ENCODE measurements at regions not wholly inside any gene's neighbourhood (a gene's known extent, or its start where the extent isn't known, plus 50 kb on each side); places are given as distances from the start of the nearest gene placed in this dataset.

DNA sequence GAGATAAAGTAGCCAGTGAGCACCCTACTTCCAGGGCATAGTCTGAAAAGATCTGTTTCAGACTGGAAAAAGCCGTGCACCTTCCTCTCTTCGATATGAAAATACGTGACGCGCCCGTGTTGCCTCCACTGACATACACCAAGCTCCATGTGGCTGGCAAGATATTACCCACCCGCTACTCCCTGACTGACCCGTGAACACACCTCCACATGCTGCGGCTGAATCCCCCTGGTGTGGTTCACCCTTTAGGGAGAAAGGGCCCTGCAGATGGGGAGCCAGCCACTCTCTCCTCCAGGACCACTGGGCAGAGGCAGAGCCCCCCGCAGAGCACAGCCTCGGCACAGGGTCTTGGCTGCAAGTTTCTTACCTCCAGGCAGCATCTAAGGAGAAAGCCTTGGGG lies 245.0 kb downstream of the BRD1 start:
- DNase-seq = no peak

DNA sequence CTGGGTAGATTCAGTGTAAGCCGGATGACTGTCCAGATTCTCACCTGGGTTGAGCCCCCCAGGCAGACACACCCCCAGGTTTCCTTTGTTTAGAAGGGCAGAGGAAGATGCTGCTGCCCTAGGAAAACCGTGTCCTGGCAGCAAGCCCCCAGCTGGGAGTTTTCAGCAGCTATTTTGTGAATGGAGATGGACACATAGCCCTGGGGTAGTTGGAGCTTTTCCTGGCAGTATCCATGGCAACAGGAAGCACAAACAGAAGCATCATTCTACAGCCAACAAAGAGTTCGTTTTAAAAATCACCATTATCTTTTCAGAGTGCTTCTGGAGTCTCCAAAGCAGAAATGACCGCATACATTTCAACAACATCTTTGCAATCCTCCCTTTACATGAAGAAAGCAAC lies 245.5 kb downstream of the BRD1 start:
- no peak for DNase-seq

DNA sequence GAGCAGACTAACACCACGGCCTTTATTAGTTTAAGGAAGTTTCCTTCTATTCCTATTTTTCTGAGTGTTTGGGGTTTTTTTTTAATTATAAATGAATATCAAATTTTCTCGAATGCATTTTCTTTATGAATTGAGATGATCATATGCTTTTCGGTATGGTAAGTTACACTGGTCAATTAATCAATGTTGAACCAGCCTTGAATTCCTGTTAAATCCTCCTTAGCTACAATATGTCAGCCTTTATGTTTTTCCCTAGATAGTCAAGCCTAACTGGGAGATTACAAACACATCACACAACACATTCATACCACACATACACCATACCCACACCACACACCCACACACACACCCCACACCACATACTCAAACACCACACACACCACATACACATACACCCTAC lies 247.6 kb downstream of the BRD1 start:
- DNase-seq = no peak

DNA sequence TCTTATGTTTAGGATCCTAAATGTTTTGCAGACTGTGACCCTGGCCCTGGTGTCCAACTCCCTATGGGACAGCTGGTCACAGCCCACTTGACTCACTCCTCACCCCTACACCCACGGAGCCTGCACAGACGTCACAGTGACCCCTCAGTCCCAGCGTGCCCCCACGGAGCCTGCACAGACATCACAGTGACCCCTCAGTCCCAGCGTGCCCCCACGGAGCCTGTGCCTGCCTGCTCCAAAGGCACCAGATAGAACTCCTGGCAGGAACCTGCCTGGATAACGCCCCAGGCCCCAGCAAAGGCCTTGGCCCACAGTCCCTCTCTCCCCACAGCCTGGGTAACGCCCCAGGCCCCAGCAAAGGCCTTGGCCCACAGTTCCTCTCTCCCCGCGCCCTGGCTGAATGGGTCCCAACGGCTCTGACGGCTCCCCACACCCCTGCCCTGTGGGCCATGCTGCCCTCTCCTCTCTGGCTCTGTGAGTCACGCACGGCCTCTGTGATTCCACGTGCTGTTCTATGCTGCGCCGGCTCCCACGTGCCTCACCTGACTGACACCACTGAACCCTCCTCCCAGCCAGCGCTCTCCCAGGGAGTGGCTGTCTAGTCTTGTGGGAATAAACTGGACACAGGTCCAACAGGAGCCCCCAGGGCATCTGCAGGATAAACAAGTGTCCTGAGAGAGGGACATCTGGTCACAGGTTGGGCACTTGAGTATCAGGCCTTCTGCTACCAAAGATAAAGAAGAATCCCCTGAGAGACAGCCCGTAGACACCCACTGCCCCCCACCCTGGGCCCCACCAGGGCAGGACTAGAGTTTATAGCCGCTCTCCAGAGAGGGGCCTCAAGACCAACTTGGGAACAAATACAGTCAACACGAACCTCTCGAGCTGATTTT lies 250.3 kb downstream of the BRD1 start:
- DNase-seq = no peak

DNA sequence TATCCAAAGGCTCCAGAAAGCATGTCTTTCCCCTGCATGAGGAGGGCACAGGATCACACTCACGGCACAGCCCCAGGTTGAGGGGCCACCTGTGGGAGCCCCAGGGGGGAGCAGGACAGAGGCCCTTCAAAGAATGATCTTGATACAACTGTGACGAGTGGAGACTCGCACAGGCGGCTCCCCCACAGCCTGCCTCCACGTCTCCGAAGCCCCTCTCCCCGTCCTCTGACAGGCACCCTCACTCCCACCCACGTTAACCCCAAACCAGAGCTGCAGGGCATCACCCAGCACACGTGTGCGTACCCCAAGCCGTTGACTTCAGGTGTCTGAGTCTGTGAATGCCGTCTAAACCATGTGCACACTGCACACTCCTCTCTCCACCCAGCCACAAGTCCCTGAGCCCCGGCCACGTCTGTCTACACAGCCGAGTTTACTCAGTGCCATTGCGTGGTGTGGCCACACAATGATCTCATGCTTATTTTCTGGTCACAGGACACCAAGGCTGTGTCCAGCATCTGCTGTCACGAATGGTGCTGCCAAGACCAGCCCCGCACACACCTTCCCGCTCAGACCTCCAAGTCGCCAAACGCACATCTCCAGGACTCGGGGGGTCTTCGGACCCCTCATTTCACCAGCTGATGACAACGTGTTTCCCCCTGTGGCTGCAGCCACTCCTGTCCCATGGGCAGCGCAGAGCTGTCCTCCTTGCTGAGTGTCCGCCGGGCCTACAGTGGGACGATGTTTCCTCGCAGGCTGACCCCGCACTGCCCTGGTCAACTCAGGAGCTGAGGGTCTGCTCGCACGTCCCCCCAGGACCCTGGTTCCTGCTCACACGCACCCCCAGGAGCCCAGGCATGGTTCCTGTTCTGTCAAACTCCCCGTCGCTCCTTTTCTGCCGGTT lies 251.2 kb downstream of the BRD1 start:
- no peak for DNase-seq

DNA sequence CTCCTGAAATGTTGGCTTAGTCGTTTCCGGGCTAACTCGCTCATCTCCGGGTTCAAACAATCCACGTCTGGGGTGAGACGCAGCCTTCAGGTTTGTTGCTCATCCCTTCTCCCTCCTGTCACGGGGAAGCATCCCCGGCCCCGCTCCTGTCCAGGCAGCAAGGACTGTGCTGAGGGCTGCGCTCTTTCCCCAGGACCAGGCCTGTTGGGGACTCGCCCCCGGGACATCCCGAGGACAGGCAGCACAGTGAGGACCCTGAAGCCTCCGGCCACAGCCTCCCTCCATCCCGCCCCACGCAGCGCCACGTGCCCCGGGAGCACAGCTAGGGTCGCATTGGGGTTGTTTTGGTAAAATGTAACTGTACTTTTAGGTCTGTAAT lies 252.0 kb downstream of the BRD1 start:
- DNase-seq = no peak

DNA sequence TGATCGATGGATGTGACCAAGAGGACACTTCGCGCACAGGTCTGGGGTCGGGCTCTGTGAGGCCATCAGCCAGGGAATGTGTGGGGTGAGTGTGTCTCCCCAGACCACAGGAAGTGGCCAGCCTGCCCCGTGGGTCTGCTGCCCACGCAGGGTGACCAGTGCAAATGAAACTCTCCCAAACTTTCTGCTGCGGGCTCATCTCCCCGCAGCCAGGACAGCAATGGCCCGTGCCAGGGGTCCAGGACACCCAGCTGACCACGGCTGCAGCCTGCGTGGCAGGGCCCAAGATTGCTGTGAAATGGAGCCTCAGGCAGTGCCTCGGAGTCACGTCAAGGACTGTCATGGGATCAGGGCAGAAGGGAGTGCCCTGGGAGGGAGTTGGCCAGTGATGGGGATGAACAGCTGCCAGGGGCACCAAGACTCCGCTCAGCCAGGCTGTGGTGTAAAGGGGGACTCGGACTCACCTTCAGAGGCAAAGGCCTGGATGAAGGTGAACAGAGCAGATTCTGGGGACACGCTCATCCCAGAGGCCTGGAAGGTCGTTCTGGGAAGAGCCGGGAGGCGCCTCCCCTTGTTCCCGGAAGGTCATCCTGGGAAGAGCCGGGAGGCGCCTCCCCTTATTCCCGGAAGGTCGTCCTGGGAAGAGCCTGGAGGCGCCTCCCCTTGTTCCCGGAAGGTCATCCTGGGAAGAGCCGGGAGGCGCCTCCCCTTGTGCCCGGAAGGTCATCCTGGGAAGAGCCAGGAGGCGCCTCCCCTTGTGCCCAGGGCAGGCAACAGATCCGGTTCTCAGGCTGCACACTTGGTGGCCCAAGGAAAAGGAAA lies 252.6 kb downstream of the BRD1 start:
- DNase-seq = no peak

DNA sequence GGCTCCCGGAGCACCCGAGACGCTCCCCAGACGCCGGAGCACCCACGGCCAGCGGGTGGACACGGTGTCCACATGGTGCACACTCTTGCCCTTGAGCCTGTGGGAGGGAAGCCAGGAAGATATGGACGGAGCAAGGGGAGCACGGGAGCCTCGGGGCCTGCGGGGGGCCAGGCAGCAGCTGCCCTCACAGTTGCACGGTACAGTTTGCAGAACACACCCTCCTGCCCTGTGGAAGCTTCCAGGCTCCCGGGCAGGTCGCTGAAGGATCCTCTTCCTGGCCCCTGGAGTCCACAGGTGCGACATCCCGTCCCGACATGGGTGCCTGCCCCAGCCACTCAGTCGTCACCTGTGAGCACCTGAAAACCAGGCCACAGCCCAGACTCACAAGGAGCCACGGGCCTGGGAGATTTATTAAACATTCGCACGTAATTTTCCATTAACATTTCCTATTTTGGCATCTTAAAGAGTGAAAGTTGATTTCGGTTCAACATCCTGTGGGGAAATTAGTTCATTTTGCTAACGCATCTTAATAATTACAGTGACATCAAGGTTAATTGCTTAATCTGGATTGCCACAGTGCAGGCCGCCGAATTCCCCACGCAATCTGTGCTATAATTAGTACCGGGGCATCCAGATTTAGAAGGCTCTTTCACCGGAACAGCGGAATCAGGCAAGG lies 253.3 kb downstream of the BRD1 start:
- no peak for DNase-seq

DNA sequence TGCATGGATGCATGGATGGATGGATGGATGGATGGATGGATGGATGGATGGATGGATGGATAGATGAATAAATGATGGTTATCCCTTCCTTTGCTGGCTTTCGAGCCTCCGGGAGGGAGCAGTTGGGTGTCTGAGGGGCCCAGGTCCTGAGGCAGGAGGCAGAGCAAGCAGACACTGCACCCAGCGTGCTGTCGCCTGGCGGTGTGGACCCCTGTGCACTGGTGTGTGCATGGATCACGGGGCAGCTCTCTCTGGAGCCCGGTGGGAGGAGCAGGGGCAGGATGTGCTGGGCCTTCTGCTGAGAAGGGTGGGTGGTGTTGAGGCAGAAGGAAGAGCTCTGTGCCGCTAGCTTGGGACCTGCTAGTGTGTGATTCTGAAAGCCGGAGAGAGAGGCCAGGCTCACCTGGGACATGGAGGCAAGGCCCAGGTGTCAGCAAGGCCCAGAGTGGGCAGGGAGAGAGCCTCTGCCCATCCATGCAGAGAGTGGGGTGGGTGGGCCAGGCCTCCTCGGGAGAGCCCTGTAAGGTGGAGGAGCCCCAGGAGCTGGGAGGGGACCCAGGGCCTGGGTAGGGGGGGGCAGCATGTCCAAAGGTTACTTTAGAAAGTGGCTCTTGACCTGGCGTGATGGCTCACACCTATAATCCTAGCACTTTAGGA lies 254.4 kb downstream of the BRD1 start:
- DNase-seq = no peak

DNA sequence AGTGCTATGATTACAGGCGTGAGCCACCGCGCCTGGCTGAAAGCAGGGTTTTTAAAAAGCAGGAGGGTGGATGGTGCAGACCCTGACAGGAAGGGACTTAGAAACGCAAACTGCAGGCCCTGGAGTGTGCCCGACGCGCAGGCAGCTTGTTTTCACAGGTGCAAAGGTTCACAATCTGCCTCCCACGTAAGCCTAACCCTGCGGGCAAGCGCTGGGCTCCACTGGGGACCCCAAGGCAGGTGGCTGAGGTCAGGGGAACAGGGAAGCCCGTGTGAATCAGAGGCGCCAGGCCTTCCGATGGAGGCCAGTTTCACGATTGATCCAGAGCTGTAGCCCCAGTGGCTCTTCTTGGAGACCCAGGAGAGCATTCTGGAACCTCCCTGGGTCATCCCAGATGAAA lies 256.3 kb downstream of the BRD1 start:
- no peak for DNase-seq

DNA sequence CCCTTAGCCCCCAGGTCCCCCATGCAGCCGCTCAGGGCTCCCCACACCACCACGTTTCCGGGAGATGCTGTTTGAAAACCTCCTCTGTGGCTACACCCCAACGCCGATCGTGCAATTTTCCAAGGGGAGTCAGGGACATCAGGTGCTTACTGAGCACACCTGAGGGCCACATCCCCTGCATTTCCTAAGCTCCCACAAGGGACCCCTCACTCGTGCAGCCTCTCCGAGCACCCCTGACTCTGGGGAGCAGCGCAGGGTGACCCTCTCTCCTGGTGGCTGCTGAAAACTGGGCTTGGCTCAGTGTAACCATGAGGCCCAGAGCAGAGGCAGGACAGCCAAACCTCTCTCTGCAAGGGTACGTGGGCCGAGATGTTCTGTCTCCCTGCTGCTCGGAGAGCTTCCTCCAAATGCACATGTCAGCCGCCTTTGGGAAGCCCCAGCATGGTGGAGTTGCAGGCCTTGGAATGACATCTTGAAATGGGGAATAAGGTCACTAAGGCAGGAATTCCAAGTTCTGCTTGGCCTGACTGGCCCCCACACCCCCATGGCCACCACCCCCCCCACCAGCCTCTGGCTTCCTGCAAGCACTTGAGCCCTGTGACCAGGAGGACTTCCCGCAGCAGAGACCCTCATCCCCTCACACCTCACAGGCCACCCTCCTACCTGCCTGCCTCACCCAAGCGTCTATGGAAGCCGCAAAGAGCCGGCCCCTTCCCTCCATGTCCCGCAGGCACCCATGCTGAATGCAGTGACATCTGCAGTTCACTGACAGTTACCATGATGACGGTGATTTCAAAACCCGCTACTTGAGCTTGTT lies 257.4 kb downstream of the BRD1 start:
- no peak for DNase-seq

DNA sequence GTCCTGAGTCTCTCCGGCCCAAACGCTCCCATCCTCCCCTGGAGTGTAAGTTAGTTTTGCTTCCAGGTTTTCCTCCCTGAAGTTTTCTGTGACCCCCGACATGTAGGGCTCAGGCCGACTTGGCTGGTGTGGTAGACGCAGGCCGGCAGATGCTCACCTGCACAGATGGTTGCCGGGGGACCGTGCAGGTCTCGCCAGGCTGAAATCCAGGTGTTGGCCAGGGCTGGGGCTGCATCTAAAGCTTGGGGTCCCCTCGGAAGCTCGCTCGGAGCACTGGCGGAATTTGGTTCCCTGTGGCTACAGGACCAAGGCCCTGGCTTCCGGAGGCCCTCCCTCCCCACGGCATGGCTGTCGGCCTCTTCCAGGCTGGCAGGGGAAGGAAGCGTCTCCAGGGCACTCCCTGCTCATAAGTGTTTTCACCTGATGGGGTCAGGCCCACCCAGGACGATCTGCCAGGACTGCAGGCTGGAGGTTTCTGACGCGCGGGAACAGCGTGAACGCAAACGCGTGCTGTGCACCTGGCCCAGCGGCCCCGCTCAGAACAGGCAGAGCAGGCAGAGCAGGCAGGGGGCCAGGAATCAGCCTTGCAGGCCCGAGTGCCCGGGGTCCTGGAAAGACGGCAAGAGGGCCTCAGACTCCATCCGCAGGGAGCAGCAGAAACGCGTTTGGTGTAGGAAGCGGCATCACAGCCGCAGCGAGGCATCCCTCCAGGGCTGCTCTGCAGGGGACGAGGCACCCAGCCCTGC lies 258.2 kb downstream of the BRD1 start:
- no peak for DNase-seq

DNA sequence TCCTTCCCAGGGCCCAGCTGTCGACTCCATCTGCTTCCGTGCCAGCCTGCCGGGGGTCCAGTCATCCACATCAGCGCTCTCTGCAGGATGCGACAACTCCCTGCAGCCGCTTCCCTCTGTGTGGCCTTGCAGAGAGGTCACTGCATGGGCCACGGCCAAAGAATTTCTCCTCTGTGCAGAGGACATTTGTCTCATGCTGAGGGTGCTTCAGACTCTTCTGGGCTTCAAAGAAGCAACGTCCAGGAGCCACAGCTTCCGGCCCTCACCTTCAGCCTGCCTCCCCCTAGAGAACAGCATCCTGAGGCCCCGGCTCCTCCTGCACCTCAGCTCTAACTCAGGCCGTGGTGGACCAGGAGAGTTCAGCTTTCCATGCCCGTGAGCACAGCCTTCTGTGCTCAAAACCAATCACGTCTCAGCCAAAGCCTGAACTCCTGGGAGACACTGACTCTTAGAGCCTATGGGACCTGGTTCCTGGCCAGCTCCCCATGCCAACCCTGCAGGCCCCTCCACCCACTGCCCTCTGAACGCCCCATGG lies 258.9 kb downstream of the BRD1 start:
- DNase-seq = no peak

DNA sequence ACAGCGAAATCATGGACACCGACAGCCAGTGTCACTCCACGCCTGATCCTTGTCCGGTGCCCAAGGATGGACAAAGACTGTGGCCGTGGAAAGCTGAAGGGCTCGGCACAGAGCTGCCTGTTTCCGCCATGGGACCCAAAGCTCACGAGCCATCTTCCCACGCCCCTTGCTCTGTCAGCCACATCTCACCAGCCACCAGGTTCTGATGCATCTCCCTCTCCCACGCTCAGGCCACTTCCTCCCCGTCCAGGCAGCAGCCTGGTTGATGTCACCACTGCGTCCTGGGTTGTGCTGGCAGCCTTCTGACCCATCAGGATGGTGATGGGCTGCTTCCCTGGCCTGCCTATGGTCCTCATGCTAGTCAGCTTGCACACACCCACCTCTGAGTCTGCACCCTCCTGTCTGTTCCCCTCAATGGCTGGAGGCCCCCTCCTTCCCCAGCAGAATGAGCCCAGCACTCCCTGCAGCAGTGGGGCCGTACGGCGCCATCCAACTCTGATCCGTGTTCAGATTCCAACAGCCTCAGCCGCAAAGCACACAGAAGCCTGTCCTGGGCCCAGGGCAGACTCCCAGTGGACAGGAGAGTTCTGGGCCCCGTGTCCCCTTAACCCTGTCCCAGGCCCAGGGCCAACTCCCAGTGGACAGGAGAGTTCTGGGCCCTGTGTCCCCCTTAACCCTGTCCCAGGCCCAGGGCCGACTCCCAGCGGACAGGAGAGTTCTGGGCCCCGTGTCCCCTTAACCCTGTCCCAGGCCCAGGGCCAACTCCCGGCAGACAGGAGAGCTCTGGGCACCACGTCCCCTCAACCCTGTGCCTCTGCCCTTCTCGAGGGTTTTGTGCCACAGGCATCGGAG lies 259.5 kb downstream of the BRD1 start:
- DNase-seq = no peak

DNA sequence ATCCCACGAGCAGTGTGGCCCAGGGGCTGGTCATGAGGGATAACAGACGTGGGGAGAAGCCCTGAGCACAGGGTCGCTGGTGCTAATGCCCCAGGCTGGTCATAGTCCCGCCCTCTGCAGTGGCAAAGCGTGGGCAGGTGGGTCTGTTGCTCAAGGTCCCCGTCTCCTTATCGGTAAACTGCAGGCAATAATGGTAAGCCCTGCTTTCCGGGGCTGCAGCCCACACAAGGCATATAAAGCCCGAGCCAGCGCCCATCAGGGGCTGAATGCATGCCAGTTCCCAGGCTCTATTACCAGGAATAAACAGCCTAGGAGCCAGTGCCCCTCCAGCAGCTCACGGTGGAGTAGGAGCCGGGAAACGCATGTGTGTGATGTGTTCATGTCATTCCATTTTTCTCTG lies 261.0 kb downstream of the BRD1 start:
- no peak for DNase-seq

DNA sequence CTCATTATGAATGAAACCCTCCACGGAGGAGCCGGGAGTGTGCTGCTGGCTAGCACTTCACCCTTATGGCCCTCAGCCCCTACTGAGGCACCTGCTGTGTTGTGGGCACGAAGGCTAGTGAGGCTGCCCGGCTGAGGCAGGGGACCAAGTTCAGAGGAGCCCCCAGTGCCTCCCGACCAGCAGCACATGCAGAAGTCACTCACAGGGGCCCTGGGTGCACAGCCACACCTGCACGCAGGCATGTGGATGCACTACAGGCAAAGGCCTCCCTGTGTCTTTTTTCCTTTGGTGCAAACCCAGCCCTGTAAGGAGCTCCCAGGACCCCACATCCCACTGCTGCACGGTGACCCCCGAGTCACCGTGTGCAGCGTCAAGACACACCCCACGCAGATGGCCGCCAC lies 261.5 kb downstream of the BRD1 start:
- DNase-seq = no peak

DNA sequence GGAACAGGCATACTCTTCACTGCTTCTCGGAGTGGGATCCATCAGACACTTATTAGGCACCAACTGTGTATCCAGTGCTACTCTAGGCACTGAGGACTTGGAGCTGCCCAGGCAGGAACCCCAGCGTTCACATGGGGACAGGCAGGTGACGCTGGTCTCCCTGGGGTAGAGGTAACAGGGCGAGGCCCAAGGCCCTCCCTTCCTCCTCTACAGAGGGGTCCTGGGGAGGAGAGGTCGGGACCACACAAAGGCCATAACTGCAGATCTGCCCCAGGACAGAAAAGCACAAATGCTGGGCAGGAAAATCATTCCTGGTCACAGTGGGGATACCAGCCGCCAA lies 262.2 kb downstream of the BRD1 start:
- no peak for DNase-seq

DNA sequence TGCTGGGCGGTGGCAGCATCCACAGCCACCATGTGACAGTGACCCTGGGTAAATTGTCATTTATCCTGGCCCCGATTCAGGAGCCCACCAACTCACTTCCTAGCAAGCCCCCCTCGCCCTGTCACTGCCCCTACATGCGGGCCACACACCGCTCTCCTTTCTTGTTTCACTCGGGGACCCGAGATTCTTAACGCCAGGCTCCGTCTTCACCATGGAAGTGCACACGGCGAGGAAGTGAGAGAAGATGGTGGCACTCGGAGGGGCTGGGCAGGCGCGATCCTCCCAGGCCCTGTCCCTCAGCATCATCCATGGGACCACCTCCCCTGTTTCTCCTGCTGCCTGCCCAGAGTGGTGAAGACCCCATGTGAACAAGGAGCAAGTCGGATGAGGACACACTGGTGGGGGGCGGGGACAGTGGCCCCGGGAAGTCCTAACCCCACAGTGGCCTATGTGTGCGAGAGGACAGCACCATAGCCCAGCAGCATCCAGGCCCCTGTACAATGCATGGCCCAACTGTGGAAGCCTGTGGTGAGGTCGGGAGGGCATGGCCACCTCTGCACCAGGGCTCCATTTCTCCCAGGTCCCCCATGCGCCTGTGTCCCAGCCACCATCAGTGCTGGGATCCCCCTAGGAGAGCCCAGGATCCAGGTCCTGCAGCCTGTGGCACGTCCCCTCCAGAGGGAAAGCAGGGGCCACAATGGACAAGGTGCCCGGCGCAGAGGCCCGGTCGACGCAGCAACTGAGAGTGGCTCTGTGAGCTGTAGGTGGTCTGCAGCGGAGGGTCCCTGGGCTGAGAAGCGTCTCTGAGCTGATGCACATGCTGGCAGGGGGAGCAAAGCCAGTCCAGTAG lies 262.8 kb downstream of the BRD1 start:
- no peak for DNase-seq

Measured in NCI-H1930 (cell line).